ENCODE measurements at regions not wholly inside any gene's neighbourhood (a gene's known extent, or its start where the extent isn't known, plus 50 kb on each side); places are given as distances from the start of the nearest gene placed in this dataset.

DNA sequence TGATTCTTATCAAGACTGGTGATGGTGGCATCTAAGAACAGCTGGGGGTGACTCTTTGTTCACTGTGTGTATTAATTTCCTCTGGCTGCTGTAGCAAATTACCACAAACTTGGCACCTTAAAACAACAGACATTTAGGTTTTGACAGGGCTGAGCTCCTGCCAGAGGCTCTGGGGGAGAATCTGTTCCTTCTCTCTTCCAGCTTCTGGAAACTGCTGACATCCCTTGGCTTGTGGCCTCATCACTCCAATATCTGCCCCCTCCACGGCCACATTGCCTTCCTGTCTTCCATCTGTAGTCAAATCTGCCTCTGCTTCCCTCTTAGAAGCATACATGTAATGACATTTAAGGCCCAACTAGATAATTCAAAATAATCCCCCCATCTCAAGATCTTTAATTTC, 274.9 kb downstream of the PRL start:
- in situ Hi-C loops (cut with HindIII; ENCODE audit: low pct_unique_long_range_greater_than_20kb, low sequenced_read_pairs), result no loop called here
- CTCF ChIA-PET, result no interaction called here

DNA sequence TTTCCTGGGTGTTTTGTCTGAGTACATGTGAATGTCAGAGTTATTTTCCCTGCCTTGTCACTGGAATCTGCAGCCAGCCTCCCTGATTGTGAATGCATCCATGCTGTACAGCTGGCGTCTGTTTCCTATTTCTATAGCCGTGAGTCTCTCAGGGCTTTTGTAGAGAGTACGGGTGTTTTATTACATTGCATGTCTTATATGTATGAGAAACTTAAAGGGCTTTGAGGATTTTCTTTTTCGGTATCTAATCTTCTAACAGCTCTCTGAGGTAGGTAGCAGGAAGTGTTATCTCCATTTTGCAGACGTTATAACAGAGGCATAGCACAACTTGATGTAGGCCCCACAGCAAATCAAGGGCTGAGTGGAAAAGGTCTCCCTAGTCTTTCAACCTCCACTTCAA, 272.9 kb downstream of the PRL start:
- TF ChIP-seq, protein P1, sequence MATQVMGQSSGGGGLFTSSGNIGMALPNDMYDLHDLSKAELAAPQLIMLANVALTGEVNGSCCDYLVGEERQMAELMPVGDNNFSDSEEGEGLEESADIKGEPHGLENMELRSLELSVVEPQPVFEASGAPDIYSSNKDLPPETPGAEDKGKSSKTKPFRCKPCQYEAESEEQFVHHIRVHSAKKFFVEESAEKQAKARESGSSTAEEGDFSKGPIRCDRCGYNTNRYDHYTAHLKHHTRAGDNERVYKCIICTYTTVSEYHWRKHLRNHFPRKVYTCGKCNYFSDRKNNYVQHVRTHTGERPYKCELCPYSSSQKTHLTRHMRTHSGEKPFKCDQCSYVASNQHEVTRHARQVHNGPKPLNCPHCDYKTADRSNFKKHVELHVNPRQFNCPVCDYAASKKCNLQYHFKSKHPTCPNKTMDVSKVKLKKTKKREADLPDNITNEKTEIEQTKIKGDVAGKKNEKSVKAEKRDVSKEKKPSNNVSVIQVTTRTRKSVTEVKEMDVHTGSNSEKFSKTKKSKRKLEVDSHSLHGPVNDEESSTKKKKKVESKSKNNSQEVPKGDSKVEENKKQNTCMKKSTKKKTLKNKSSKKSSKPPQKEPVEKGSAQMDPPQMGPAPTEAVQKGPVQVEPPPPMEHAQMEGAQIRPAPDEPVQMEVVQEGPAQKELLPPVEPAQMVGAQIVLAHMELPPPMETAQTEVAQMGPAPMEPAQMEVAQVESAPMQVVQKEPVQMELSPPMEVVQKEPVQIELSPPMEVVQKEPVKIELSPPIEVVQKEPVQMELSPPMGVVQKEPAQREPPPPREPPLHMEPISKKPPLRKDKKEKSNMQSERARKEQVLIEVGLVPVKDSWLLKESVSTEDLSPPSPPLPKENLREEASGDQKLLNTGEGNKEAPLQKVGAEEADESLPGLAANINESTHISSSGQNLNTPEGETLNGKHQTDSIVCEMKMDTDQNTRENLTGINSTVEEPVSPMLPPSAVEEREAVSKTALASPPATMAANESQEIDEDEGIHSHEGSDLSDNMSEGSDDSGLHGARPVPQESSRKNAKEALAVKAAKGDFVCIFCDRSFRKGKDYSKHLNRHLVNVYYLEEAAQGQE (IDR thresholded peaks at IDR 0.05; ENCODE audit: insufficient read depth in 1 of 2, low read depth in 2 of 2, low read length in 1 of 2), result no peak
- TF ChIP-seq, protein P2, sequence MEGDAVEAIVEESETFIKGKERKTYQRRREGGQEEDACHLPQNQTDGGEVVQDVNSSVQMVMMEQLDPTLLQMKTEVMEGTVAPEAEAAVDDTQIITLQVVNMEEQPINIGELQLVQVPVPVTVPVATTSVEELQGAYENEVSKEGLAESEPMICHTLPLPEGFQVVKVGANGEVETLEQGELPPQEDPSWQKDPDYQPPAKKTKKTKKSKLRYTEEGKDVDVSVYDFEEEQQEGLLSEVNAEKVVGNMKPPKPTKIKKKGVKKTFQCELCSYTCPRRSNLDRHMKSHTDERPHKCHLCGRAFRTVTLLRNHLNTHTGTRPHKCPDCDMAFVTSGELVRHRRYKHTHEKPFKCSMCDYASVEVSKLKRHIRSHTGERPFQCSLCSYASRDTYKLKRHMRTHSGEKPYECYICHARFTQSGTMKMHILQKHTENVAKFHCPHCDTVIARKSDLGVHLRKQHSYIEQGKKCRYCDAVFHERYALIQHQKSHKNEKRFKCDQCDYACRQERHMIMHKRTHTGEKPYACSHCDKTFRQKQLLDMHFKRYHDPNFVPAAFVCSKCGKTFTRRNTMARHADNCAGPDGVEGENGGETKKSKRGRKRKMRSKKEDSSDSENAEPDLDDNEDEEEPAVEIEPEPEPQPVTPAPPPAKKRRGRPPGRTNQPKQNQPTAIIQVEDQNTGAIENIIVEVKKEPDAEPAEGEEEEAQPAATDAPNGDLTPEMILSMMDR (IDR thresholded peaks at IDR 0.05), result no peak
- no peak for TF ChIP-seq TCF7L2 (IDR thresholded peaks at IDR 0.05; ENCODE audit: low read depth, low read length)
- TF ChIP-seq POLR2AphosphoS5 (IDR thresholded peaks at IDR 0.05; ENCODE audit: low read depth, low read length), result no peak
- TF ChIP-seq SIN3A (IDR thresholded peaks at IDR 0.05; ENCODE audit: borderline replicate concordance, insufficient read depth, low read depth, low read length), result no peak
- intact Hi-C loops (cut with micrococcal nuclease; ENCODE audit: unreplicated experiment) (no loop called here), in situ Hi-C loops (cut with HindIII; ENCODE audit: low pct_unique_long_range_greater_than_20kb, low sequenced_read_pairs) (no loop called here)
- Histone ChIP-seq H3K36me3 (ENCODE audit: control insufficient read depth, insufficient read depth, low read length) (no peaks in the 10 kb centered on the region), H3K4me3 (ENCODE audit: low read depth in 2 of 2, low read length in 2 of 2) (no peak overlapping the region), H3K4me1 (ENCODE audit: control insufficient read depth, insufficient read depth, low read length) (no peaks in the 10 kb centered on the region), H3K9me3 (ENCODE audit: control insufficient read depth, insufficient read depth, low read depth, low read length) (no peaks in the 10 kb centered on the region), H3K27ac (ENCODE audit: low read length) (no peak overlapping the region), H3K27me3 (ENCODE audit: control insufficient read depth, insufficient read depth, low read length) (no peaks in the 10 kb centered on the region)
- no peak for ATAC-seq
- BruUV-seq (replicated peaks), result no TSS peak
- POLR2A ChIA-PET, result no interaction called here
- CTCF ChIA-PET, result no interaction called here
- no peak for DNase-seq (ENCODE audit: low read depth, low spot score)

More for the DNA sequence above, 274.9 kb downstream of the PRL start:
- TF ChIP-seq, protein P2 (IDR thresholded peaks at IDR 0.05), result no peak
- TF ChIP-seq TCF7L2 (IDR thresholded peaks at IDR 0.05; ENCODE audit: low read depth, low read length) (no peak), SIN3A (IDR thresholded peaks at IDR 0.05; ENCODE audit: borderline replicate concordance, insufficient read depth, low read depth, low read length) (no peak), POLR2AphosphoS5 (IDR thresholded peaks at IDR 0.05; ENCODE audit: low read depth, low read length) (no peak)
- TF ChIP-seq, protein P1 (IDR thresholded peaks at IDR 0.05; ENCODE audit: insufficient read depth in 1 of 2, low read depth in 2 of 2, low read length in 1 of 2), result no peak
- no peak overlapping the region for H3K27ac ChIP-seq (ENCODE audit: low read length)
- ATAC-seq, result no peak
- H3K9me3 ChIP-seq (ENCODE audit: control insufficient read depth, insufficient read depth, low read depth, low read length), result no peaks in the 10 kb centered on the region
- intact Hi-C loops (cut with micrococcal nuclease; ENCODE audit: unreplicated experiment), result no loop called here
- POLR2A ChIA-PET, result interaction anchor here (0.6 kb wide), 1 partner anchor 160 kb away, joined by 7 read pairs; no protein-coding TSS in a partner anchor
- no peaks in the 10 kb centered on the region for H3K27me3 ChIP-seq (ENCODE audit: control insufficient read depth, insufficient read depth, low read length)
- H3K4me1 ChIP-seq (ENCODE audit: control insufficient read depth, insufficient read depth, low read length), result no peaks in the 10 kb centered on the region; the same call in 1 of the 2 replicates
- no TSS peak for BruUV-seq (replicated peaks)
- no peak for DNase-seq (ENCODE audit: low read depth, low spot score)
- H3K4me3 ChIP-seq (ENCODE audit: low read depth in 2 of 2, low read length in 2 of 2), result no peak overlapping the region
- H3K36me3 ChIP-seq (ENCODE audit: control insufficient read depth, insufficient read depth, low read length), result no peaks in the 10 kb centered on the region
